ENCODE measurements at regions not wholly inside any gene's neighbourhood (a gene's known extent, or its start where the extent isn't known, plus 50 kb on each side); places are given as distances from the start of the nearest gene placed in this dataset.

GRCh38 chr16:54482892-54483574 lies 196.4 kb upstream of the IRX3 start:
- no peaks in the 10 kb centered on the region for H3K9me3 ChIP-seq (ENCODE audit: control insufficient read depth, insufficient read depth, low read depth, low read length)
- no peak overlapping the region for H3K27ac ChIP-seq (ENCODE audit: extremely low read depth, low read depth, low read length)
- no peaks in the 10 kb centered on the region for H3K4me1 ChIP-seq (ENCODE audit: control insufficient read depth, insufficient read depth, low read length)
- CTCF ChIA-PET = no interaction called here
- no peaks in the 10 kb centered on the region for H3K36me3 ChIP-seq (ENCODE audit: control insufficient read depth in 2 of 2, insufficient read depth in 1 of 2, low read length in 2 of 2)
- no peak overlapping the region for H3K4me3 ChIP-seq (ENCODE audit: low read depth, low read length)
- POLR2A ChIA-PET = no interaction called here
- TF ChIP-seq ZNF266 (tag by site-specific recombination; IDR thresholded peaks at IDR 0.05; ENCODE audit: low read depth) (no peak), ZNF639 (tag by site-specific recombination; IDR thresholded peaks at IDR 0.05) (no peak), ZNF239 (tag by site-specific recombination; IDR thresholded peaks at IDR 0.05) (no peak), ZNF777 (tag by site-specific recombination; IDR thresholded peaks at IDR 0.05; ENCODE audit: borderline replicate concordance) (no peak)

GRCh38 chr16:54480429-54480828 lies 193.8 kb upstream of the IRX3 start:
- Histone ChIP-seq H3K4me1 (ENCODE audit: control insufficient read depth, insufficient read depth, low read length) (no peaks in the 10 kb centered on the region), H3K27ac (ENCODE audit: extremely low read depth, low read depth, low read length) (no peak overlapping the region), H3K4me3 (ENCODE audit: low read depth, low read length) (no peak overlapping the region), H3K36me3 (ENCODE audit: control insufficient read depth in 2 of 2, insufficient read depth in 1 of 2, low read length in 2 of 2) (no peaks in the 10 kb centered on the region), H3K9me3 (ENCODE audit: control insufficient read depth, insufficient read depth, low read depth, low read length) (no peaks in the 10 kb centered on the region)
- ChIA-PET POLR2A (no interaction called here), CTCF (no interaction called here)
- TF ChIP-seq ZNF174 (tag by site-specific recombination; IDR thresholded peaks at IDR 0.05) = no peak
- TF ChIP-seq ZNF645 (tag by site-specific recombination; IDR thresholded peaks at IDR 0.05) = no peak
- TF ChIP-seq ZBTB48 (tag by site-specific recombination; IDR thresholded peaks at IDR 0.05) = no peak

GRCh38 chr16:54479546-54479945 lies 193.0 kb upstream of the IRX3 start:
- H3K4me3 ChIP-seq (ENCODE audit: low read depth, low read length) = no peak overlapping the region
- POLR2A ChIA-PET = no interaction called here
- H3K4me1 ChIP-seq (ENCODE audit: control insufficient read depth, insufficient read depth, low read length) = no peaks in the 10 kb centered on the region
- no peak overlapping the region for H3K27ac ChIP-seq (ENCODE audit: extremely low read depth, low read depth, low read length)
- H3K36me3 ChIP-seq (ENCODE audit: control insufficient read depth in 2 of 2, insufficient read depth in 1 of 2, low read length in 2 of 2) = no peaks in the 10 kb centered on the region
- CTCF ChIA-PET = interaction anchor here (0.7 kb wide), 1 partner anchor 585 kb away, joined by 5 read pairs; no protein-coding TSS in a partner anchor
- TF ChIP-seq ZNF560 (tag by site-specific recombination; IDR thresholded peaks at IDR 0.05; ENCODE audit: borderline replicate concordance) = no peak
- no peak for TF ChIP-seq ZNF530 (tag by site-specific recombination; IDR thresholded peaks at IDR 0.05; ENCODE audit: low read depth)
- TF ChIP-seq ZSCAN18 (tag by site-specific recombination; IDR thresholded peaks at IDR 0.05) = no peak
- TF ChIP-seq ZNF514 (tag by site-specific recombination; IDR thresholded peaks at IDR 0.05) = no peak
- no peak for TF ChIP-seq EGR2 (tag by site-specific recombination; IDR thresholded peaks at IDR 0.05; ENCODE audit: low read depth)
- H3K9me3 ChIP-seq (ENCODE audit: control insufficient read depth, insufficient read depth, low read depth, low read length) = no peaks in the 10 kb centered on the region

- Histone ChIP-seq H3K4me3 (ENCODE audit: low read depth, low read length) (no peak overlapping the region), H3K36me3 (ENCODE audit: control insufficient read depth in 2 of 2, insufficient read depth in 1 of 2, low read length in 2 of 2) (no peaks in the 10 kb centered on the region), H3K9me3 (ENCODE audit: control insufficient read depth, insufficient read depth, low read depth, low read length) (no peaks in the 10 kb centered on the region), H3K27ac (ENCODE audit: extremely low read depth, low read depth, low read length) (no peak overlapping the region), H3K4me1 (ENCODE audit: control insufficient read depth, insufficient read depth, low read length) (no peaks in the 10 kb centered on the region)
- ChIA-PET CTCF (no interaction called here), POLR2A (no interaction called here)
- no peak for TF ChIP-seq HOXD13 (CRISPR knock-in tag; IDR thresholded peaks at IDR 0.05; ENCODE audit: borderline replicate concordance)
- TF ChIP-seq ZNF488 (tag by site-specific recombination; IDR thresholded peaks at IDR 0.05) = no peak
- no peak for TF ChIP-seq INSM2 (tag by site-specific recombination; IDR thresholded peaks at IDR 0.05)
- no peak for TF ChIP-seq OSR2 (tag by site-specific recombination; IDR thresholded peaks at IDR 0.05)
- TF ChIP-seq SALL2 (tag by site-specific recombination; IDR thresholded peaks at IDR 0.05; ENCODE audit: borderline replicate concordance) = no peak
- TF ChIP-seq ZNF292 (tag by site-specific recombination; IDR thresholded peaks at IDR 0.05; ENCODE audit: borderline replicate concordance, low read depth) = no peak
- TF ChIP-seq MYNN (tag by site-specific recombination; IDR thresholded peaks at IDR 0.05; ENCODE audit: borderline replicate concordance) = no peak
- no peak for TF ChIP-seq KLF8 (tag by site-specific recombination; IDR thresholded peaks at IDR 0.05)
Measured at GRCh38 chr16:54477714-54478113, 191.1 kb upstream of the IRX3 start.
